D721Med (cell line): ENCODE measurements at regions not wholly inside any gene's neighbourhood (a gene's known extent, or its start where the extent isn't known, plus 50 kb on each side); places are given as distances from the start of the nearest gene placed in this dataset.

Source experiments
- DNase-seq: peaks from one replicate; pipeline ENCODE4 v3.0.0; 2011; ENCODE audit warnings: low spot score; ENCODE audit not compliant: insufficient read length
- FAIRE-seq: peaks from 2 replicates; lab custom pipeline; 2011; peaks lifted over from hg19 to GRCh38; lab: Jason Lieb, UNC
- CTCF ChIP-seq: IDR thresholded peaks from 2 replicates; pipeline ENCODE4 v1.5.1; 2012; ENCODE audit warnings: mild to moderate bottlenecking, control low read depth; ENCODE audit not compliant: insufficient read depth; ENCODE audit errors: missing control alignments

GRCh38 chr17:27242951-27243350 lies 51.0 kb upstream of the WSB1 start:
- FAIRE-seq = no peak
- no peak for TF ChIP-seq CTCF

GRCh38 chr17:27244011-27244410 lies 49.9 kb upstream of the WSB1 start:
- DNase-seq = no peak
- FAIRE-seq = no peak
- no peak for TF ChIP-seq CTCF

More at GRCh38 chr17:27242951-27243350, 51.0 kb upstream of the WSB1 start:
- no peak for DNase-seq
